Activated CD8-positive, alpha-beta memory T cell treated with anti-CD3 and anti-CD28 coated beads, Interleukin-2, amount 10 ng/mL, durations not matched to agents 7 days and 5 days (primary cell): ENCODE measurements at regions not wholly inside any gene's neighbourhood (a gene's known extent, or its start where the extent isn't known, plus 50 kb on each side); places are given as distances from the start of the nearest gene placed in this dataset.
A peak's percentile ranks its signal among the peaks of the same experiment; 100 is the strongest.
"Not testable (repeated sequence)": the region's sequence is repeated elsewhere in the genome, so short reads cannot be mapped to it uniquely, and the experiment has no call there.

Experiments used
- ATAC-seq: fragments of 150-1000 bp; cut with Tn5 transposase; one replicate; pipeline ENCODE4 v1.10.0; 2021; ENCODE audit warnings: moderate library complexity
- CTCF ChIA-PET: fragments of 350-600 bp; sonication (Branson Sonifier 250); formaldehyde crosslinking; loops from one replicate; lab custom pipeline; 2021; ENCODE audit warnings: antibody characterized with exemption; lab: Charles Lee
- DNase-seq: peaks from one replicate; pipeline ENCODE4 v3.0.0-alpha.2; 2020
- H3K27ac Mint-ChIP-seq: one replicate; pipeline ENCODE4 v1.8.0; 2021; ENCODE audit warnings: mild to moderate bottlenecking, mixed read lengths
- H3K27me3 Mint-ChIP-seq: one replicate; pipeline ENCODE4 v1.8.0; 2021; ENCODE audit warnings: mixed read lengths
- H3K36me3 Mint-ChIP-seq: one replicate; pipeline ENCODE4 v1.8.0; 2021; ENCODE audit warnings: mild to moderate bottlenecking, mixed read lengths
- H3K4me1 Mint-ChIP-seq: one replicate; pipeline ENCODE4 v1.8.0; 2021; ENCODE audit warnings: mixed read lengths
- H3K4me3 Mint-ChIP-seq: one replicate; pipeline ENCODE4 v1.8.0; 2021; ENCODE audit warnings: mild to moderate bottlenecking, moderate library complexity, mixed read lengths
- H3K9me3 Mint-ChIP-seq: one replicate; pipeline ENCODE4 v1.8.0; 2022; ENCODE audit warnings: low read depth, mixed read lengths

- ATAC-seq, result no peak
- no peaks in the 10 kb centered on the region for H3K36me3 Mint-ChIP-seq
- CTCF ChIA-PET, result no interaction called here
- no peaks in the 10 kb centered on the region for H3K27me3 Mint-ChIP-seq
- H3K9me3 Mint-ChIP-seq, result no peaks in the 10 kb centered on the region
- no peak for DNase-seq
- H3K4me3 Mint-ChIP-seq, result no peak overlapping the region
- H3K27ac Mint-ChIP-seq, result no peak overlapping the region
- H3K4me1 Mint-ChIP-seq, result peaks cover 9% of the 10 kb centered on the region
These were observed 74.1 kb upstream of the PRR23C start for GRCh38 chr3:139118835-139119234.

- CTCF ChIA-PET, result no interaction called here
- no peak for ATAC-seq
- H3K9me3 Mint-ChIP-seq, result no peaks in the 10 kb centered on the region
- no peak for DNase-seq
- H3K27ac Mint-ChIP-seq, result no peak overlapping the region
- no peak overlapping the region for H3K4me3 Mint-ChIP-seq
- H3K4me1 Mint-ChIP-seq, result peaks cover 9% of the 10 kb centered on the region
- H3K27me3 Mint-ChIP-seq, result no peaks in the 10 kb centered on the region
- H3K36me3 Mint-ChIP-seq, result no peaks in the 10 kb centered on the region
These were observed 74.8 kb upstream of the PRR23C start for GRCh38 chr3:139119331-139120025.

GRCh38 chr3:139120086-139121056 lies 75.7 kb upstream of the PRR23C start:
- Mint-ChIP-seq H3K27me3 (no peaks in the 10 kb centered on the region), H3K4me1 (peaks cover 9% of the 10 kb centered on the region), H3K36me3 (no peaks in the 10 kb centered on the region), H3K27ac (no peak overlapping the region), H3K4me3 (no peak overlapping the region), H3K9me3 (no peaks in the 10 kb centered on the region)
- ATAC-seq, result no peak
- CTCF ChIA-PET, result no interaction called here
- DNase-seq, result peak; percentile 22

GRCh38 chr3:139121513-139122220 lies 77.0 kb upstream of the PRR23C start:
- Mint-ChIP-seq H3K9me3 (no peaks in the 10 kb centered on the region), H3K27me3 (no peaks in the 10 kb centered on the region), H3K4me3 (no peak overlapping the region), H3K27ac (no peak overlapping the region), H3K4me1 (peaks cover 9% of the 10 kb centered on the region), H3K36me3 (no peaks in the 10 kb centered on the region)
- ATAC-seq (no peak), DNase-seq (no peak)
- CTCF ChIA-PET, result no interaction called here

- ATAC-seq (no peak), DNase-seq (no peak)
- Mint-ChIP-seq H3K36me3 (no peaks in the 10 kb centered on the region), H3K27ac (no peak overlapping the region), H3K27me3 (no peaks in the 10 kb centered on the region), H3K4me3 (no peak overlapping the region), H3K4me1 (peaks cover 13% of the 10 kb centered on the region), H3K9me3 (no peaks in the 10 kb centered on the region)
- CTCF ChIA-PET, result no interaction called here
These were observed 77.5 kb upstream of the PRR23C start for GRCh38 chr3:139122221-139122581.

- CTCF ChIA-PET, result no interaction called here
- DNase-seq, result no peak
- H3K36me3 Mint-ChIP-seq, result no peaks in the 10 kb centered on the region
- no peak overlapping the region for H3K27ac Mint-ChIP-seq
- H3K4me1 Mint-ChIP-seq, result peaks cover 15% of the 10 kb centered on the region
- H3K27me3 Mint-ChIP-seq, result no peaks in the 10 kb centered on the region
- no peaks in the 10 kb centered on the region for H3K9me3 Mint-ChIP-seq
- no peak for ATAC-seq
- no peak overlapping the region for H3K4me3 Mint-ChIP-seq
These were observed 77.9 kb upstream of the PRR23C start for GRCh38 chr3:139122612-139123011.

- Mint-ChIP-seq H3K27me3 (no peaks in the 10 kb centered on the region), H3K4me1 (peaks cover 15% of the 10 kb centered on the region), H3K4me3 (no peak overlapping the region), H3K36me3 (no peaks in the 10 kb centered on the region), H3K9me3 (no peaks in the 10 kb centered on the region), H3K27ac (no peak overlapping the region)
- no peak for DNase-seq
- no peak for ATAC-seq
- CTCF ChIA-PET, result interaction anchor here (1.6 kb wide), 1 partner anchor 12 kb away, joined by 7 read pairs; no protein-coding TSS in a partner anchor
These were observed 78.8 kb upstream of the PRR23C start for GRCh38 chr3:139123377-139124095.

GRCh38 chr3:139124197-139124596 lies 79.5 kb upstream of the PRR23C start:
- no peak overlapping the region for H3K27ac Mint-ChIP-seq
- H3K4me3 Mint-ChIP-seq, result no peak overlapping the region
- CTCF ChIA-PET, result interaction anchor here (1.6 kb wide), 1 partner anchor 13 kb away, joined by 7 read pairs; no protein-coding TSS in a partner anchor
- H3K9me3 Mint-ChIP-seq, result no peaks in the 10 kb centered on the region
- H3K27me3 Mint-ChIP-seq, result no peaks in the 10 kb centered on the region
- peaks cover 20% of the 10 kb centered on the region for H3K4me1 Mint-ChIP-seq
- DNase-seq, result no peak
- ATAC-seq, result no peak
- H3K36me3 Mint-ChIP-seq, result no peaks in the 10 kb centered on the region

- H3K27me3 Mint-ChIP-seq, result no peaks in the 10 kb centered on the region
- H3K4me1 Mint-ChIP-seq, result peaks cover 14% of the 10 kb centered on the region
- no peak for DNase-seq
- no peaks in the 10 kb centered on the region for H3K9me3 Mint-ChIP-seq
- CTCF ChIA-PET, result interaction anchor here (0.7 to 1.0 kb wide), 2 partner anchors 15 to 143 kb away, joined by 3 to 4 read pairs; no protein-coding TSS in a partner anchor
- ATAC-seq, result no peak
- no peak overlapping the region for H3K4me3 Mint-ChIP-seq
- H3K27ac Mint-ChIP-seq, result no peak overlapping the region
- H3K36me3 Mint-ChIP-seq, result no peaks in the 10 kb centered on the region
These were observed 82.4 kb upstream of the PRR23C start for GRCh38 chr3:139127101-139127500.

GRCh38 chr3:139127629-139128028 lies 82.9 kb upstream of the PRR23C start:
- H3K36me3 Mint-ChIP-seq, ATAC-seq, H3K9me3 Mint-ChIP-seq, H3K4me3 Mint-ChIP-seq, H3K27ac Mint-ChIP-seq, H3K27me3 Mint-ChIP-seq, DNase-seq: not testable (repeated sequence)
- CTCF ChIA-PET, result interaction anchor here (0.7 to 1.0 kb wide), 2 partner anchors 15 to 144 kb away, joined by 3 to 4 read pairs; no protein-coding TSS in a partner anchor
- peaks cover 14% of the 10 kb centered on the region for H3K4me1 Mint-ChIP-seq

- peaks cover 14% of the 10 kb centered on the region for H3K4me1 Mint-ChIP-seq
These were observed 84.1 kb upstream of the PRR23C start for GRCh38 chr3:139128803-139129202.

GRCh38 chr3:139129892-139130291 lies 85.2 kb upstream of the PRR23C start:
- ATAC-seq (no peak), DNase-seq (no peak)
- no peak overlapping the region for H3K27ac Mint-ChIP-seq
- no peaks in the 10 kb centered on the region for H3K27me3 Mint-ChIP-seq
- H3K9me3 Mint-ChIP-seq, result no peaks in the 10 kb centered on the region
- CTCF ChIA-PET, result no interaction called here
- H3K4me1 Mint-ChIP-seq, result peaks cover 14% of the 10 kb centered on the region
- H3K4me3 Mint-ChIP-seq, result no peak overlapping the region
- H3K36me3 Mint-ChIP-seq, result no peaks in the 10 kb centered on the region

More at GRCh38 chr3:139128803-139129202, 84.1 kb upstream of the PRR23C start:
- Mint-ChIP-seq H3K27ac (no peak overlapping the region), H3K27me3 (no peaks in the 10 kb centered on the region), H3K9me3 (no peaks in the 10 kb centered on the region), H3K4me3 (no peak overlapping the region), H3K36me3 (no peaks in the 10 kb centered on the region)
- CTCF ChIA-PET, result no interaction called here
- ATAC-seq (no peak), DNase-seq (no peak)
